NCI-H345 (cell line): ENCODE measurements at regions not wholly inside any gene's neighbourhood (a gene's known extent, or its start where the extent isn't known, plus 50 kb on each side); places are given as distances from the start of the nearest gene placed in this dataset.

Experiments used
- DNase-seq: peaks from one replicate; lab custom pipeline; 2025; lab: John Stamatoyannopoulos, UW

- peak; percentile 67 for DNase-seq
Measured at GRCh38 chr15:77821188-77821958, 188.7 kb upstream of the LINGO1 start.

GRCh38 chr15:77819851-77820728 is 187.4 kb upstream of the LINGO1 start:
- peak; percentile 57 for DNase-seq

GRCh38 chr15:77819048-77819850 is 186.5 kb upstream of the LINGO1 start:
- DNase-seq: peak; percentile 46

- DNase-seq: no peak
Measured at GRCh38 chr15:77818484-77819047, 185.9 kb upstream of the LINGO1 start.

- no peak for DNase-seq
Measured at GRCh38 chr15:77817434-77817833, 184.7 kb upstream of the LINGO1 start.

GRCh38 chr15:77816983-77817382 is 184.3 kb upstream of the LINGO1 start:
- no peak for DNase-seq

GRCh38 chr15:77815015-77815414 is 182.3 kb upstream of the LINGO1 start:
- no peak for DNase-seq

GRCh38 chr15:77812664-77813063 is 180.0 kb upstream of the LINGO1 start:
- DNase-seq: no peak

GRCh38 chr15:77811270-77811669 is 178.6 kb upstream of the LINGO1 start:
- DNase-seq: no peak

- no peak for DNase-seq
Measured at GRCh38 chr15:77810130-77810571, 177.4 kb upstream of the LINGO1 start.

GRCh38 chr15:77808581-77809177 is 176.0 kb upstream of the LINGO1 start:
- no peak for DNase-seq

GRCh38 chr15:77808075-77808474 is 175.4 kb upstream of the LINGO1 start:
- DNase-seq: no peak

GRCh38 chr15:77807611-77808010 is 174.9 kb upstream of the LINGO1 start:
- no peak for DNase-seq

GRCh38 chr15:77807115-77807514 is 174.4 kb upstream of the LINGO1 start:
- DNase-seq: peak; percentile 9

GRCh38 chr15:77804210-77804609 is 171.5 kb upstream of the LINGO1 start:
- no peak for DNase-seq

- DNase-seq: no peak
Measured at GRCh38 chr15:77803487-77803886, 170.8 kb upstream of the LINGO1 start.

- no peak for DNase-seq
Measured at GRCh38 chr15:77800305-77800704, 167.6 kb upstream of the LINGO1 start.

- no peak for DNase-seq
Measured at GRCh38 chr15:77798847-77799246, 166.1 kb upstream of the LINGO1 start.

- no peak for DNase-seq
Measured at GRCh38 chr15:77798151-77798835, 165.6 kb upstream of the LINGO1 start.

GRCh38 chr15:77797270-77797669 is 164.6 kb upstream of the LINGO1 start:
- peak; percentile 8 for DNase-seq
